Testis (tissue), 2 donors: ENCODE measurements at regions not wholly inside any gene's neighbourhood (a gene's known extent, or its start where the extent isn't known, plus 50 kb on each side); places are given as distances from the start of the nearest gene placed in this dataset.

Experiments used
- CTCF ChIP-seq, 3 experiments: fragments of 450-650 bp in 2 of 3; fragments of 200-600 bp in 1 of 3; sonication (generic) in 1 of 3; IDR thresholded peaks; one replicate each; pipeline ENCODE4 v1.5.1; 2016 to 2019; ENCODE audit warnings: antibody characterized with exemption in 3 of 3, mild to moderate bottlenecking in 2 of 3, moderate library complexity in 1 of 3
- POLR2A ChIP-seq: fragments of 450-650 bp; IDR thresholded peaks from one replicate; pipeline ENCODE4 v1.6.1; 2017; ENCODE audit warnings: antibody characterized with exemption, mild to moderate bottlenecking, moderate library complexity

GRCh38 chr1:184866991-184867788, 107.1 kb downstream of the NIBAN1 start:
- TF ChIP-seq CTCF (IDR thresholded peaks at IDR 0.05) (no peak), POLR2A (no peak)
